Gastroesophageal sphincter (tissue), 4 donors: ENCODE measurements at regions not wholly inside any gene's neighbourhood (a gene's known extent, or its start where the extent isn't known, plus 50 kb on each side); places are given as distances from the start of the nearest gene placed in this dataset.
"Not testable (repeated sequence)": the region's sequence is repeated elsewhere in the genome, so short reads cannot be mapped to it uniquely, and the experiment has no call there.

Source experiments
- ATAC-seq: fragments of 150-250 bp; one replicate; pipeline ENCODE4 v1.9.1; 2016; ENCODE audit warnings: mild to moderate bottlenecking, moderate library complexity
- H3K27ac ChIP-seq, 4 donors: fragments of 200-600 bp; sonication (generic) in 3 of 4; 1 replicate in 3 of 4; 2 replicates in 1 of 4; pipeline ENCODE4 v1.5.1; 2016 to 2019
- H3K27me3 ChIP-seq: fragments of 200-600 bp; sonication (generic); one replicate; pipeline ENCODE4 v1.5.1; 2019
- H3K36me3 ChIP-seq, 2 donors: fragments of 200-600 bp; sonication (generic); one replicate each; pipeline ENCODE4 v1.5.1; 2019; ENCODE audit warnings: control low read depth in 1 of 2
- H3K4me1 ChIP-seq, 3 donors: fragments of 200-600 bp; sonication (generic); 1 replicate in 2 of 3; 2 replicates in 1 of 3; pipeline ENCODE4 v1.5.1; 2016 to 2019; ENCODE audit warnings: control low read depth in 2 of 3
- H3K4me3 ChIP-seq, 2 donors: fragments of 200-600 bp; sonication (generic); one replicate each; pipeline ENCODE4 v1.5.1; 2019; ENCODE audit warnings: mild to moderate bottlenecking in 1 of 2, moderate library complexity in 1 of 2
- H3K9me3 ChIP-seq, 3 donors: fragments of 200-600 bp; sonication (generic); one replicate each; pipeline ENCODE4 v1.5.1; 2017 to 2019; ENCODE audit warnings: control low read depth in 2 of 3
- EP300 ChIP-seq: sonication (generic); formaldehyde crosslinking; IDR thresholded peaks from one replicate; pipeline ENCODE4 v1.6.1; 2017; ENCODE audit warnings: antibody characterized with exemption, mild to moderate bottlenecking
- POLR2A ChIP-seq, 2 donors: fragments of 450-650 bp; IDR thresholded peaks; one replicate each; pipeline ENCODE4 v1.6.1; 2017; ENCODE audit warnings: antibody characterized with exemption in 2 of 2, mild to moderate bottlenecking in 2 of 2, moderate library complexity in 1 of 2
- POLR2AphosphoS5 ChIP-seq: sonication (generic); formaldehyde crosslinking; IDR thresholded peaks from one replicate; pipeline ENCODE4 v1.6.1; 2017; ENCODE audit warnings: antibody characterized with exemption
- WGBS, 2 donors: methylation state at CpG; one replicate each; pipeline ENCODE4 v1.1.5; 2018; ENCODE audit warnings: low coverage in 1 of 2; 5-methylcytosine and 5-hydroxymethylcytosine counted together
- TF ChIP-seq, protein P1 (sequence below), 4 experiments: fragments of 200-600 bp in 2 of 4; fragments of 450-650 bp in 2 of 4; sonication (generic) in 1 of 4; IDR thresholded peaks; one replicate each; pipeline ENCODE4 v1.5.1; 2017 to 2019; ENCODE audit warnings: antibody characterized with exemption in 4 of 4, mild to moderate bottlenecking in 2 of 4, moderate library complexity in 2 of 4

DNA sequence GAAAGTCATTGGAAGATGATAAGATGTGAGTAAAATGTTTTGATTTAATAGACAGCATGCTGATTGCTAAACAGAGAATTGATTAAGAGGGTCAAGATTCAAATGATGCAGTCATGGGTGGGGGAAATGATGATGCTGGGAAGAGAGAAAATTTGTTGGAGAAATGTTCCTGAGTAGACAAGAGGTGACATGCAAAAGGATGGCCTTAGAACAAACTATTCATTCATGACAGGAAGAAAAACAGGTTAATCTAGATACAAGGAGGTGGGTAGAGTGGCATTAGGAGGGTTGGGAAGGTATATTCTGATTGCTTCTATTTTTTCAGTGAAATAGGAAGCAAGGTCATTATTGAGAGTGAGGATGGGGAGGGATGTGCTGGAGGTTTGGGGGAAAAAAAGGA lies 146.7 kb downstream of the SEM1 start:
- Histone ChIP-seq H3K9me3 (no peaks in the 10 kb centered on the region), H3K27me3 (no peaks in the 10 kb centered on the region), H3K4me3 (no peak overlapping the region), H3K36me3 (no peaks in the 10 kb centered on the region), H3K27ac (no peak overlapping the region), H3K4me1 (no peaks in the 10 kb centered on the region)
- TF ChIP-seq POLR2AphosphoS5: no peak
- no peak for TF ChIP-seq EP300
- TF ChIP-seq POLR2A (IDR thresholded peaks at IDR 0.05): no peak
- TF ChIP-seq, protein P1, sequence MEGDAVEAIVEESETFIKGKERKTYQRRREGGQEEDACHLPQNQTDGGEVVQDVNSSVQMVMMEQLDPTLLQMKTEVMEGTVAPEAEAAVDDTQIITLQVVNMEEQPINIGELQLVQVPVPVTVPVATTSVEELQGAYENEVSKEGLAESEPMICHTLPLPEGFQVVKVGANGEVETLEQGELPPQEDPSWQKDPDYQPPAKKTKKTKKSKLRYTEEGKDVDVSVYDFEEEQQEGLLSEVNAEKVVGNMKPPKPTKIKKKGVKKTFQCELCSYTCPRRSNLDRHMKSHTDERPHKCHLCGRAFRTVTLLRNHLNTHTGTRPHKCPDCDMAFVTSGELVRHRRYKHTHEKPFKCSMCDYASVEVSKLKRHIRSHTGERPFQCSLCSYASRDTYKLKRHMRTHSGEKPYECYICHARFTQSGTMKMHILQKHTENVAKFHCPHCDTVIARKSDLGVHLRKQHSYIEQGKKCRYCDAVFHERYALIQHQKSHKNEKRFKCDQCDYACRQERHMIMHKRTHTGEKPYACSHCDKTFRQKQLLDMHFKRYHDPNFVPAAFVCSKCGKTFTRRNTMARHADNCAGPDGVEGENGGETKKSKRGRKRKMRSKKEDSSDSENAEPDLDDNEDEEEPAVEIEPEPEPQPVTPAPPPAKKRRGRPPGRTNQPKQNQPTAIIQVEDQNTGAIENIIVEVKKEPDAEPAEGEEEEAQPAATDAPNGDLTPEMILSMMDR (IDR thresholded peaks at IDR 0.05): no peak
- ATAC-seq: no peak

DNA sequence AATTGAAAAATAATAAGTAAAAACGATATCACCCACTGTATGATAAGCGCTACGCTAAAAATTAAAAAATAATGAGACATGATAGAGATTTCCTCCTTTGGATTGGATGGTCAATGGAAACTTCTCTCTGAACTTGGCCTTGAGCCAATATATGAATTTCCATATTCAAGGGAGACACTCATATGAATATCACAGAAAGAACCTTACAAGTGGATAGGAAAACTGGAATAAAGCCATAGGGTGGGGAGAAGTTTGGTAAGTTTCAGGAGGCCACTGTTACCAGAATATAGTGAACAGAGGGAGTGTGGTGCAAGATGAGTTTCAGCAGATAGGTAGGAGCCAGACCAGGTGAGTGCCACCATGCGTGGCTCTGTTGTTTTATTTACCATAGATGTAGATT lies 147.2 kb downstream of the SEM1 start:
- ATAC-seq: no peak
- Histone ChIP-seq H3K9me3 (no peaks in the 10 kb centered on the region), H3K36me3 (no peaks in the 10 kb centered on the region), H3K27ac (no peak overlapping the region), H3K27me3 (no peaks in the 10 kb centered on the region), H3K4me3 (no peak overlapping the region), H3K4me1 (no peaks in the 10 kb centered on the region)
- 44 to 63% methylated on average over 4 of the region's 4 CpGs for WGBS, 2 donors
- TF ChIP-seq POLR2A (IDR thresholded peaks at IDR 0.05): no peak
- TF ChIP-seq, protein P1 (IDR thresholded peaks at IDR 0.05): no peak
- TF ChIP-seq EP300: no peak
- TF ChIP-seq POLR2AphosphoS5: no peak

DNA sequence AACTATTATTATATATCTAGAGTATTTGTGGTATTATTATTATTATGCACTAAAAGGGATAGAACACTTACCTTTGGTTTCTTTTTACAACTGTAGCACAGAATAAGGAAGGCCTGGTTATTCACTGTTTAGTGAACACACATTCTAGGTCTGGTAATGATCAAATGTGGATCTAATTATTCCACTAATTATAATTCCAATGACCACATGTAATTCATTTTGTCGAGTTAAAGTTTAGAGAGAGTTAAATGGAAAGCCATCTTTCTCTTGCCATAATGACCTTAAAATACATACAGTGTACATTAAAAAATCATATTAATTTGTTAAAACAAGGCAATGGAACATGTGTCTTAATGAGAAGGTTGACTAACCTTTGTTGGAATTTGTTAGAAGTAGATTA lies 147.8 kb downstream of the SEM1 start:
- Histone ChIP-seq H3K4me1 (no peaks in the 10 kb centered on the region), H3K27ac (no peak overlapping the region), H3K9me3 (no peaks in the 10 kb centered on the region), H3K4me3 (no peak overlapping the region), H3K36me3 (no peaks in the 10 kb centered on the region), H3K27me3 (no peaks in the 10 kb centered on the region)
- ATAC-seq: no peak
- 92 to 100% methylated on average over 1 of the region's 1 CpG for WGBS, 2 donors
- TF ChIP-seq POLR2AphosphoS5 (no peak), POLR2A (IDR thresholded peaks at IDR 0.05) (no peak), EP300 (no peak)
- TF ChIP-seq, protein P1 (IDR thresholded peaks at IDR 0.05): no peak

DNA sequence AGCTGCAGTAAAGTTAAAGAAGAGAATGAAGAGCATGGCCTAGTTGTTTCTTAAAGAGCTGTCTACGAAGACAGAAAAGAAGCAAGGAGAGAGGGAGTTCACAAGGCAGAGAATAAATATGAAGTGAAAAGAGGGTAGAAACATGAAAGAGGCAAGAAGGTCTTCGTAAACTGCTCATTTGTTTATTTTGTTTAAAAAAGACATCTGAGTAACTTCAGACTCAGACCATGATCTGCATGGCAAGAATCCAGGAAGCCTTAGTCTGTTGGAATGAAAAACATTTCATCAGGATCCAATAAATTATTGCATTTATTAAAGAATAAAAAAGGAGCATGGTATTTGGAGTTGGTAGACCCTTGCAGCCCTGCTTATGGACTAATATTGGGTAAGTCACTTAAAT lies 151.1 kb downstream of the SEM1 start:
- Histone ChIP-seq H3K9me3 (no peaks in the 10 kb centered on the region), H3K36me3 (no peaks in the 10 kb centered on the region), H3K4me1 (no peaks in the 10 kb centered on the region), H3K27me3 (no peaks in the 10 kb centered on the region), H3K27ac (no peak overlapping the region), H3K4me3 (no peak overlapping the region)
- no peak for TF ChIP-seq POLR2A (IDR thresholded peaks at IDR 0.05)
- TF ChIP-seq, protein P1 (IDR thresholded peaks at IDR 0.05): no peak
- no peak for TF ChIP-seq EP300
- TF ChIP-seq POLR2AphosphoS5: no peak
- no peak for ATAC-seq
- WGBS, 2 donors: 51 to 60% methylated on average over 2 of the region's 2 CpGs

DNA sequence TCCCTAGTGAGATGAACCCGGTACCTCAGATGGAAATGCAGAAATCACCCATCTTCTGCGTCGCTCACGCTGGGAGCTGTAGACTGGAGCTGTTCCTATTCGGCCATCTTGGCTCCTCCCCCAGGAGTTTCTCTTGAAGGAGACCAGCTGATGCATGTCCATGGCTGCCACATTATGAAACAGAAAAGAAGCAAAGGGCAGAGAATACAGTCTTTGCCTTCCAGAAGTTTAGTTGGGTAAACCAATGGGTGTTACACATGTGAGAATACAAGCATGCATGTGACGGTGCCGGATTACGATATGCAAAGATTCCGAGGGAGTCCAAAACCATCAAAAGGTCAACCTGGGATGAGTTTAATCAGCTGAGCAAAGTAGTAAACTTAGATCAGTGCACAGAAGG lies 151.6 kb downstream of the SEM1 start:
- Histone ChIP-seq H3K36me3 (no peaks in the 10 kb centered on the region), H3K4me3 (no peak overlapping the region), H3K27me3 (no peaks in the 10 kb centered on the region), H3K27ac (no peak overlapping the region), H3K9me3 (no peaks in the 10 kb centered on the region), H3K4me1 (no peaks in the 10 kb centered on the region)
- WGBS, 2 donors: 64% methylated on average over 5 of the region's 9 CpGs; no CpG with 5 or more reads in 1 of the 2 donors
- no peak for TF ChIP-seq EP300
- TF ChIP-seq, protein P1 (IDR thresholded peaks at IDR 0.05): no peak
- no peak for TF ChIP-seq POLR2A (IDR thresholded peaks at IDR 0.05)
- no peak for ATAC-seq

DNA sequence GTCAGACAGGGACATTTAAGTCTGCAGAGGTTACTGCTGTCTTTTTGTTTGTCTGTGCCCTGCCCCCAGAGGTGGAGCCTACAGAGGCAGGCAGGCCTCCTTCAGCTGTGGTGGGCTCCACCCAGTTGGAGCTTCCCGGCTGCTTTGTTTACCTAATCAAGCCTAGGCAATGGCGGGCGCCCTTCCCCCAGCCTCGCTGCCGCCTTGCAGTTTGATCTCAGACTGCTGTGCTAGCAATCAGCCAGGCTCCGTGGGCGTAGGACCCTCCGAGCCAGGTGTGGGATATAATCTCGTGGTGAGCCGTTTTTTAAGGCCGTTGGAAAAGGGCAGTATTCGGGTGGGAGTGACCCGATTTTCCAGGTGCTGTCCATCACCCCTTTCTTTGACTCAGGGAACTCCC lies 152.0 kb downstream of the SEM1 start:
- H3K27me3 ChIP-seq, H3K4me1 ChIP-seq, H3K9me3 ChIP-seq, H3K4me3 ChIP-seq, ATAC-seq, H3K27ac ChIP-seq, H3K36me3 ChIP-seq: not testable (repeated sequence)
- no CpG with 5 or more reads among the region's 13 CpGs for whole genome bisulfite sequencing, 2 donors
